Astrocyte (in vitro differentiated cells and primary cell): ENCODE measurements at regions not wholly inside any gene's neighbourhood (a gene's known extent, or its start where the extent isn't known, plus 50 kb on each side); places are given as distances from the start of the nearest gene placed in this dataset.

Experiments
- DNase-seq: peaks from one replicate; pipeline ENCODE4 v3.0.0-alpha.2; 2010; ENCODE audit warnings: low read depth
- FAIRE-seq: peaks from 2 replicates; lab custom pipeline; 2011; peaks lifted over from hg19 to GRCh38; lab: Jason Lieb, UNC
- H2AFZ ChIP-seq: 2 replicates; pipeline ENCODE4 v1.6.0; 2012; ENCODE audit warnings: low read depth, low read length, inconsistent platforms
- H3K27ac ChIP-seq: 2 replicates; pipeline ENCODE4 v1.5.1; 2011; ENCODE audit warnings: low read depth, low read length, inconsistent platforms
- H3K27me3 ChIP-seq: 2 replicates; pipeline ENCODE4 v1.6.0; 2011; ENCODE audit warnings: low read length, inconsistent platforms; ENCODE audit not compliant: insufficient read depth
- H3K36me3 ChIP-seq: 2 replicates; pipeline ENCODE4 v1.5.1; 2011; ENCODE audit warnings: low read length, inconsistent platforms; ENCODE audit not compliant: insufficient read depth
- H3K4me1 ChIP-seq: 2 replicates; pipeline ENCODE4 v1.5.1; 2011; ENCODE audit warnings: low read length, inconsistent platforms; ENCODE audit not compliant: insufficient read depth
- H3K4me2 ChIP-seq: 2 replicates; pipeline ENCODE4 v1.6.0; 2012; ENCODE audit warnings: low read length, inconsistent platforms
- H3K4me3 ChIP-seq: 2 replicates; pipeline ENCODE4 v1.5.1; 2011; ENCODE audit warnings: low read depth, mild to moderate bottlenecking, low read length, inconsistent platforms; ENCODE audit not compliant: insufficient read depth
- H3K79me2 ChIP-seq: 2 replicates; pipeline ENCODE4 v1.6.0; 2012; ENCODE audit warnings: mild to moderate bottlenecking, low read length, inconsistent platforms; ENCODE audit not compliant: insufficient read depth
- H3K9ac ChIP-seq: 2 replicates; pipeline ENCODE4 v1.6.0; 2012; ENCODE audit warnings: mild to moderate bottlenecking, low read length, inconsistent platforms
- H3K9me3 ChIP-seq: 2 replicates; pipeline ENCODE4 v1.5.1; 2012; ENCODE audit warnings: low read depth, mild to moderate bottlenecking, low read length, inconsistent platforms; ENCODE audit not compliant: insufficient read depth
- H4K20me1 ChIP-seq: 2 replicates; pipeline ENCODE4 v1.6.0; 2012; ENCODE audit warnings: low read length, inconsistent platforms; ENCODE audit not compliant: insufficient read depth
- H3K27ac Mint-ChIP-seq: one replicate; pipeline ENCODE4 v1.8.0; 2021; ENCODE audit warnings: mild to moderate bottlenecking, mixed read lengths; ENCODE audit not compliant: unreplicated experiment
- H3K27me3 Mint-ChIP-seq: one replicate; pipeline ENCODE4 v1.8.0; 2021; ENCODE audit warnings: low read depth, mixed read lengths; ENCODE audit not compliant: unreplicated experiment
- H3K36me3 Mint-ChIP-seq: one replicate; pipeline ENCODE4 v1.8.0; 2021; ENCODE audit warnings: low read depth, mixed read lengths; ENCODE audit not compliant: unreplicated experiment
- H3K4me1 Mint-ChIP-seq: one replicate; pipeline ENCODE4 v1.8.0; 2021; ENCODE audit warnings: low read depth, mixed read lengths; ENCODE audit not compliant: unreplicated experiment
- H3K4me3 Mint-ChIP-seq: one replicate; pipeline ENCODE4 v1.8.0; 2021; ENCODE audit warnings: mild to moderate bottlenecking, moderate library complexity, mixed read lengths; ENCODE audit not compliant: unreplicated experiment
- H3K9me3 Mint-ChIP-seq: one replicate; pipeline ENCODE4 v1.8.0; 2021; ENCODE audit warnings: mild to moderate bottlenecking, mixed read lengths; ENCODE audit not compliant: unreplicated experiment
- EZH2 ChIP-seq: IDR thresholded peaks from 2 replicates; pipeline ENCODE4 v1.6.1; 2012; ENCODE audit warnings: mild to moderate bottlenecking, low read length, inconsistent platforms; ENCODE audit not compliant: insufficient read depth
- TF ChIP-seq, protein P1 (sequence below): IDR thresholded peaks from 2 replicates; pipeline ENCODE4 v1.5.1; 2011; ENCODE audit warnings: low read depth, mild to moderate bottlenecking, inconsistent platforms, low read length, moderate library complexity; ENCODE audit not compliant: insufficient read depth

DNA sequence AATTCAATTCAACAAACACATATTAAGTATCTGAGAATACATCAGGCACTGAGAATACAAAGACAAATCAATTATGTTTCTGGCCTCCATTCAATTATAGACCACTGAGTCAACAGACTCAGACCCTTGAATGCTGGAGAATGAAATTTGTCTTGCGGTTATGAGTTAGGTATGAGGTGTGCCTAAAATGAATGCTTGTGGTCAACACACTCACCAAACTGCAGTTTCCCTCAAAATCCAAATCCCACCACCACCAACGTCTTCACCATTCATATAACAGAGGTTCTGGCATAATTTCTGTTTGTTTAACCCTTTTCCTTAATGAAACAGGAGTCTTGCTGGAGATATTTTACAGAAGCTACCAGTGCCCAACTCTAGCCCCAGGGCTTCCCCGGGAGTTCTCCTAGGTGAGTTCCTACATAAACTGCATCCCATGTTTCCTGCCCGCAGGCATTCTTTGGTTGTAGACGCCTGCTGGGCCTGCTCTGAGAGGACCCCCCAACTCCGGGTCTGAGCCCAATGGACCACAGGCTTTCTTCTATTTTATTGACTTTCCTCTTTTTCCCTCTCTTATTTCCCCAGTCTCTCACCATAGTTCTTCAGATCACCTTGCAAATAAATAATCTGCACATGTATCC, 119.2 kb downstream of the DDX53 start:
- Histone ChIP-seq H3K4me3 (no peak overlapping the region), H3K9ac (no peak overlapping the region), H3K9me3 (no peaks in the 10 kb centered on the region), H3K79me2 (no peaks in the 10 kb centered on the region), H2AFZ (no peak overlapping the region), H3K4me2 (peak overlapping the region; percentile 26), H3K27ac (no peak overlapping the region), H3K4me1 (no peaks in the 10 kb centered on the region), H3K27me3 (peaks cover 2% of the 10 kb centered on the region), H3K36me3 (no peaks in the 10 kb centered on the region), H4K20me1 (no peaks in the 10 kb centered on the region)
- peak; percentile 74 for DNase-seq
- no peaks in the 10 kb centered on the region for H3K9me3 Mint-ChIP-seq
- peak; percentile 52 for FAIRE-seq
- H3K4me1 Mint-ChIP-seq: no peaks in the 10 kb centered on the region
- no peaks in the 10 kb centered on the region for H3K36me3 Mint-ChIP-seq
- no peaks in the 10 kb centered on the region for H3K27me3 Mint-ChIP-seq
- no peak overlapping the region for H3K4me3 Mint-ChIP-seq
- H3K27ac Mint-ChIP-seq: no peak overlapping the region
- no peak for TF ChIP-seq EZH2
- TF ChIP-seq, protein P1, sequence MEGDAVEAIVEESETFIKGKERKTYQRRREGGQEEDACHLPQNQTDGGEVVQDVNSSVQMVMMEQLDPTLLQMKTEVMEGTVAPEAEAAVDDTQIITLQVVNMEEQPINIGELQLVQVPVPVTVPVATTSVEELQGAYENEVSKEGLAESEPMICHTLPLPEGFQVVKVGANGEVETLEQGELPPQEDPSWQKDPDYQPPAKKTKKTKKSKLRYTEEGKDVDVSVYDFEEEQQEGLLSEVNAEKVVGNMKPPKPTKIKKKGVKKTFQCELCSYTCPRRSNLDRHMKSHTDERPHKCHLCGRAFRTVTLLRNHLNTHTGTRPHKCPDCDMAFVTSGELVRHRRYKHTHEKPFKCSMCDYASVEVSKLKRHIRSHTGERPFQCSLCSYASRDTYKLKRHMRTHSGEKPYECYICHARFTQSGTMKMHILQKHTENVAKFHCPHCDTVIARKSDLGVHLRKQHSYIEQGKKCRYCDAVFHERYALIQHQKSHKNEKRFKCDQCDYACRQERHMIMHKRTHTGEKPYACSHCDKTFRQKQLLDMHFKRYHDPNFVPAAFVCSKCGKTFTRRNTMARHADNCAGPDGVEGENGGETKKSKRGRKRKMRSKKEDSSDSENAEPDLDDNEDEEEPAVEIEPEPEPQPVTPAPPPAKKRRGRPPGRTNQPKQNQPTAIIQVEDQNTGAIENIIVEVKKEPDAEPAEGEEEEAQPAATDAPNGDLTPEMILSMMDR: no peak

DNA sequence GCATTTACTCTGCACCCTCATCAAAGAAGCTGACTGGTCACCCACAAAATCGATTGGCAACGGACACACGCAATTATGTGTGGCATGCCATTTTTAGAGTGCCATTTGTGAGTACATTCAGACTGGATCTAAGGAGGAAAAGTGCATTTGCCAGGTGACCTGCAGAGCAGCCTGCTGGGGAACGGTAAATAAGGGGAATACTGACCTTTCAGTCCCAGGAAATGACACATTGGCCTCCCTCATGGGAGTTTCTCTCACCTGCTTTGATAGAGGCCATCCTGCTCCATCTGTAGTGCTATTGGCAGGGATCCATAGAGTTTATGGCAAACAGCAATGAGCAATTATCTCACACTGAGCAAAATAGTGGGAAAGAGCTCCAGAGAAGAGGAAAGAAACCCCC, 127.8 kb downstream of the DDX53 start:
- no peak overlapping the region for H2AFZ ChIP-seq
- H3K27me3 ChIP-seq: peaks cover 2% of the 10 kb centered on the region
- H3K4me1 ChIP-seq: no peaks in the 10 kb centered on the region
- no peaks in the 10 kb centered on the region for H3K79me2 ChIP-seq
- FAIRE-seq (no peak), DNase-seq (no peak)
- Mint-ChIP-seq H3K36me3 (no peaks in the 10 kb centered on the region), H3K27me3 (no peaks in the 10 kb centered on the region), H3K9me3 (no peaks in the 10 kb centered on the region), H3K4me3 (no peak overlapping the region), H3K27ac (no peak overlapping the region), H3K4me1 (no peaks in the 10 kb centered on the region)
- H3K4me2 ChIP-seq: no peak overlapping the region
- TF ChIP-seq, protein P1: no peak
- no peak for TF ChIP-seq EZH2
- H3K9me3 ChIP-seq: no peaks in the 10 kb centered on the region
- no peak overlapping the region for H3K9ac ChIP-seq
- no peaks in the 10 kb centered on the region for H4K20me1 ChIP-seq
- H3K27ac ChIP-seq: no peak overlapping the region
- no peak overlapping the region for H3K4me3 ChIP-seq
- no peaks in the 10 kb centered on the region for H3K36me3 ChIP-seq

- H3K9me3 ChIP-seq: no peaks in the 10 kb centered on the region
- no peaks in the 10 kb centered on the region for H3K36me3 ChIP-seq
- H3K36me3 Mint-ChIP-seq: no peaks in the 10 kb centered on the region
- no peak overlapping the region for H3K4me2 ChIP-seq
- H3K27me3 ChIP-seq: no peaks in the 10 kb centered on the region
- H3K4me1 ChIP-seq: no peaks in the 10 kb centered on the region
- H3K9ac ChIP-seq: no peak overlapping the region
- TF ChIP-seq, protein P1: no peak
- no peak for TF ChIP-seq EZH2
- H3K4me3 ChIP-seq: no peak overlapping the region
- no peaks in the 10 kb centered on the region for H4K20me1 ChIP-seq
- FAIRE-seq: no peak
- H2AFZ ChIP-seq: no peak overlapping the region
- H3K27ac ChIP-seq: no peak overlapping the region
- no peak overlapping the region for H3K4me3 Mint-ChIP-seq
- no peaks in the 10 kb centered on the region for H3K27me3 Mint-ChIP-seq
- H3K4me1 Mint-ChIP-seq: no peaks in the 10 kb centered on the region
- DNase-seq: no peak
- no peaks in the 10 kb centered on the region for H3K9me3 Mint-ChIP-seq
- no peak overlapping the region for H3K27ac Mint-ChIP-seq
- no peaks in the 10 kb centered on the region for H3K79me2 ChIP-seq
Observed at GRCh38 chrX:23133551-23133950, 133.8 kb downstream of the DDX53 start.
